ENCODE measurements at regions not wholly inside any gene's neighbourhood (a gene's known extent, or its start where the extent isn't known, plus 50 kb on each side); places are given as distances from the start of the nearest gene placed in this dataset.

DNA sequence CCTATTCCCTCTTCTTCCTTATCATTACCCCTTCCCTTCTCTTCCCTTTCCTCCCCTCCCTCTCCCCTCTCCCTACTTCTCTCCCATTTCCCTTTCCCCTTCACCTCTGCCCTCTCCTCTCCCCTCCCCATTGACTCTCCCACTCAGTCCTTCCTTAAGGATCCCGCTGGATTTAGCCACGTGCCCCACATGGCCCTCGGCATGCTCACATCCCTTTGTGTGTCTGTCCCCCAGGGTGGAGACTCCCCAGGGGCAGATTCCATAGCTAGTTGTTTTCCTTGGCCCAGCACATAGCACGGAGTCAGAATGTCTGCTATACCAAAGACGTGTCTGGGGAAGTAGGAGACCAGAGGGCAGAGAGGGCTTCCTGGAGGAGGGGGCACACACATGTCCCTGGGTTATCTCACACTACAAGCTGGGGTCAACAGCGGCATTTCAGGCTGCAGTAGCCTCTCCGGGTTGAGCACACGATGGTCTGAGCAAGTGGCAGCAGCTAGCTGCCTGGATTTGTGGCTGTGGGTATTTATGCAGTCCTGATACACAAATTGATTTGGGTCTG, 487.0 kb downstream of the TBC1D22A start:
- H3K4me1 Mint-ChIP-seq: no peaks in the 10 kb centered on the region
- ATAC-seq (ENCODE audit: low read depth): no peak

DNA sequence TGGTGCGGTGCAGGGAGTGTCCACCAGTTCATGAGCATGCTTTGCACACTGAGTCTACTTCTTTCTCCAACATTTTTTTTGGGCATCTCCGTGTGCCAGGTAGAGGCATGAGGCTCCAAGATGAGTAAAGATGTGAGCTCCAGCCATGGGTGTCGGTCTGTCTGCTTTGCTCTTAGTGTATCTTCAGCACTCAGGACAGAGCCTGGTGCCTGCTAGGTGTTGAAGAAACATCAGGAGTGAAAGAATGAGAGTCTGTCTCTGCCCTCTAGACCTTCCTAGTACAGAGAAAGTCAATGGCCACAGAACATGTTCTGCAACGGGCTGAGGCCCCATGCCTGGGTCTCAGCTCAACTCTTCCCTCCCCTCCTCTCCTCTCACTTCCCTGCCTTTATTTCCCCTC, 486.5 kb downstream of the TBC1D22A start:
- CTCF ChIA-PET: no interaction called here
- H3K9me3 ChIP-seq (ENCODE audit: control extremely low read depth in 1 of 3, control insufficient read depth in 2 of 3, insufficient read depth in 1 of 3, low read length in 2 of 3): peaks cover 0 to 23% (median 0%) of the 10 kb centered on the region in 3 donors

More for the DNA sequence above, 487.0 kb downstream of the TBC1D22A start:
- Histone ChIP-seq H3K4me3 (ENCODE audit: control extremely low read depth in 1 of 5, extremely low read depth in 1 of 5, insufficient read depth in 1 of 5, low read depth in 2 of 5, low read length in 4 of 5) (no peak overlapping the region), H3K79me2 (ENCODE audit: control insufficient read depth, insufficient read depth, low read length) (no peaks in the 10 kb centered on the region), H2AFZ (ENCODE audit: insufficient read depth, low read depth, low read length, poor library complexity, severe bottlenecking) (no peak overlapping the region), H3K9ac (ENCODE audit: low read length) (no peak overlapping the region), H3K4me1 (ENCODE audit: control insufficient read depth in 2 of 2, insufficient read depth in 2 of 2, low read length in 2 of 2) (no peaks in the 10 kb centered on the region), H3K27ac (ENCODE audit: low read length in 2 of 2) (no peak overlapping the region), H3K9me3 (ENCODE audit: control extremely low read depth in 1 of 3, control insufficient read depth in 2 of 3, insufficient read depth in 1 of 3, low read length in 2 of 3) (peaks cover 0 to 23% (median 0%) of the 10 kb centered on the region in 3 donors), H3K27me3 (replicated peaks in 1 of 4; ENCODE audit: control extremely low read depth in 1 of 4, control insufficient read depth in 3 of 4, insufficient read depth in 4 of 4, low read length in 3 of 4) (peaks cover 0 to 3% (median 0%) of the 10 kb centered on the region in 4 experiments), H4K20me1 (ENCODE audit: control insufficient read depth, insufficient read depth, low read length, poor library complexity, severe bottlenecking) (no peaks in the 10 kb centered on the region), H3K36me3 (replicated peaks in 1 of 2; ENCODE audit: control extremely low read depth in 1 of 2, control insufficient read depth in 1 of 2, extremely low read depth in 1 of 2, insufficient read depth in 2 of 2, low read length in 1 of 2) (no peaks in the 10 kb centered on the region), H3K4me2 (replicated peaks; ENCODE audit: low read depth, low read length, poor library complexity, severe bottlenecking) (no peak overlapping the region)
- intact Hi-C loops (cut with micrococcal nuclease): no loop called here
- Mint-ChIP-seq H3K9me3 (ENCODE audit: insufficient read depth) (peaks cover 3% of the 10 kb centered on the region), H3K27ac (no peak overlapping the region), H3K4me3 (no peak overlapping the region), H3K27me3 (peaks cover 25% of the 10 kb centered on the region)
- DNase-seq: no peak
- ChIA-PET CTCF (no interaction called here), POLR2A (no interaction called here)
- TF ChIP-seq, protein P1, sequence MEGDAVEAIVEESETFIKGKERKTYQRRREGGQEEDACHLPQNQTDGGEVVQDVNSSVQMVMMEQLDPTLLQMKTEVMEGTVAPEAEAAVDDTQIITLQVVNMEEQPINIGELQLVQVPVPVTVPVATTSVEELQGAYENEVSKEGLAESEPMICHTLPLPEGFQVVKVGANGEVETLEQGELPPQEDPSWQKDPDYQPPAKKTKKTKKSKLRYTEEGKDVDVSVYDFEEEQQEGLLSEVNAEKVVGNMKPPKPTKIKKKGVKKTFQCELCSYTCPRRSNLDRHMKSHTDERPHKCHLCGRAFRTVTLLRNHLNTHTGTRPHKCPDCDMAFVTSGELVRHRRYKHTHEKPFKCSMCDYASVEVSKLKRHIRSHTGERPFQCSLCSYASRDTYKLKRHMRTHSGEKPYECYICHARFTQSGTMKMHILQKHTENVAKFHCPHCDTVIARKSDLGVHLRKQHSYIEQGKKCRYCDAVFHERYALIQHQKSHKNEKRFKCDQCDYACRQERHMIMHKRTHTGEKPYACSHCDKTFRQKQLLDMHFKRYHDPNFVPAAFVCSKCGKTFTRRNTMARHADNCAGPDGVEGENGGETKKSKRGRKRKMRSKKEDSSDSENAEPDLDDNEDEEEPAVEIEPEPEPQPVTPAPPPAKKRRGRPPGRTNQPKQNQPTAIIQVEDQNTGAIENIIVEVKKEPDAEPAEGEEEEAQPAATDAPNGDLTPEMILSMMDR (IDR thresholded peaks at IDR 0.05): no peak
- TF ChIP-seq EZH2 (IDR thresholded peaks at IDR 0.05; ENCODE audit: borderline replicate concordance, insufficient read depth, low read depth, low read length, poor library complexity, severe bottlenecking): no peak
- 82% methylated on average over 7 of the region's 8 CpGs for WGBS (ENCODE audit: insufficient coverage)

More for the DNA sequence above, 486.5 kb downstream of the TBC1D22A start:
- Histone ChIP-seq H3K4me2 (replicated peaks; ENCODE audit: low read depth, low read length, poor library complexity, severe bottlenecking) (no peak overlapping the region), H3K4me1 (ENCODE audit: control insufficient read depth in 2 of 2, insufficient read depth in 2 of 2, low read length in 2 of 2) (no peaks in the 10 kb centered on the region), H3K27me3 (replicated peaks in 1 of 4; ENCODE audit: control extremely low read depth in 1 of 4, control insufficient read depth in 3 of 4, insufficient read depth in 4 of 4, low read length in 3 of 4) (peaks cover 0 to 3% (median 0%) of the 10 kb centered on the region in 4 experiments), H3K27ac (ENCODE audit: low read length in 2 of 2) (no peak overlapping the region), H2AFZ (ENCODE audit: insufficient read depth, low read depth, low read length, poor library complexity, severe bottlenecking) (no peak overlapping the region), H3K9ac (ENCODE audit: low read length) (no peak overlapping the region), H4K20me1 (ENCODE audit: control insufficient read depth, insufficient read depth, low read length, poor library complexity, severe bottlenecking) (no peaks in the 10 kb centered on the region), H3K79me2 (ENCODE audit: control insufficient read depth, insufficient read depth, low read length) (no peaks in the 10 kb centered on the region), H3K4me3 (ENCODE audit: control extremely low read depth in 1 of 5, extremely low read depth in 1 of 5, insufficient read depth in 1 of 5, low read depth in 2 of 5, low read length in 4 of 5) (no peak overlapping the region), H3K36me3 (replicated peaks in 1 of 2; ENCODE audit: control extremely low read depth in 1 of 2, control insufficient read depth in 1 of 2, extremely low read depth in 1 of 2, insufficient read depth in 2 of 2, low read length in 1 of 2) (no peaks in the 10 kb centered on the region)
- Mint-ChIP-seq H3K27me3 (peaks cover 27% of the 10 kb centered on the region), H3K9me3 (ENCODE audit: insufficient read depth) (peaks cover 3% of the 10 kb centered on the region), H3K27ac (no peak overlapping the region), H3K4me3 (no peak overlapping the region), H3K4me1 (no peaks in the 10 kb centered on the region)
- ATAC-seq (ENCODE audit: low read depth) (no peak), DNase-seq (no peak)
- no peak for TF ChIP-seq EZH2 (IDR thresholded peaks at IDR 0.05; ENCODE audit: borderline replicate concordance, insufficient read depth, low read depth, low read length, poor library complexity, severe bottlenecking)
- TF ChIP-seq, protein P1 (IDR thresholded peaks at IDR 0.05): no peak
- 88% methylated on average over 3 of the region's 4 CpGs for WGBS (ENCODE audit: insufficient coverage)
- intact Hi-C loops (cut with micrococcal nuclease): no loop called here
- POLR2A ChIA-PET: no interaction called here
